Activated CD8-positive, alpha-beta T cell treated with anti-CD3 and anti-CD28 coated beads for 36 hours (primary cell): ENCODE measurements at regions not wholly inside any gene's neighbourhood (a gene's known extent, or its start where the extent isn't known, plus 50 kb on each side); places are given as distances from the start of the nearest gene placed in this dataset.

ENCODE experiments used
- ATAC-seq: fragments of 200-7000 bp; cut with Tn5 transposase; one replicate; pipeline ENCODE4 v1.10.0; 2021; ENCODE audit warnings: mild to moderate bottlenecking, moderate library complexity
- CTCF ChIA-PET: fragments of 350-600 bp; sonication (Branson Sonifier 250); formaldehyde crosslinking; loops from one replicate; lab custom pipeline; 2021; ENCODE audit warnings: antibody characterized with exemption; lab: Charles Lee
- POLR2A ChIA-PET: fragments of 350-600 bp; sonication (Branson Sonifier 250); formaldehyde crosslinking; loops from one replicate; lab custom pipeline; 2021; ENCODE audit warnings: antibody characterized with exemption; lab: Charles Lee
- DNase-seq: peaks from one replicate; pipeline ENCODE4 v3.0.0-alpha.2; 2020
- H3K27ac Mint-ChIP-seq: one replicate; pipeline ENCODE4 v1.8.0; 2021; ENCODE audit warnings: mild to moderate bottlenecking, mixed read lengths
- H3K27me3 Mint-ChIP-seq: one replicate; pipeline ENCODE4 v1.8.0; 2021; ENCODE audit warnings: mixed read lengths
- H3K36me3 Mint-ChIP-seq: one replicate; pipeline ENCODE4 v1.8.0; 2021; ENCODE audit warnings: low read depth, mixed read lengths
- H3K4me1 Mint-ChIP-seq: one replicate; pipeline ENCODE4 v1.8.0; 2021; ENCODE audit warnings: low read depth, mixed read lengths
- H3K4me3 Mint-ChIP-seq: one replicate; pipeline ENCODE4 v1.8.0; 2021; ENCODE audit warnings: mild to moderate bottlenecking, moderate library complexity, mixed read lengths
- H3K9me3 Mint-ChIP-seq: one replicate; pipeline ENCODE4 v1.8.0; 2021; ENCODE audit warnings: mixed read lengths
- CTCF ChIP-seq: fragments of 200-600 bp; IDR thresholded peaks from one replicate; pipeline ENCODE4 v1.8.0; 2022; ENCODE audit warnings: antibody characterized with exemption, mild to moderate bottlenecking
- intact Hi-C: fragments of 100-400 bp; cut with micrococcal nuclease; formaldehyde crosslinking; loops from one replicate; pipeline ENCODE4 v1.10.0; 2022

- no peak for TF ChIP-seq CTCF
- ATAC-seq (no peak), DNase-seq (no peak)
- POLR2A ChIA-PET = no interaction called here
- H3K27me3 Mint-ChIP-seq = no peaks in the 10 kb centered on the region
- CTCF ChIA-PET = no interaction called here
- H3K4me3 Mint-ChIP-seq = no peak overlapping the region
- intact Hi-C loops = no loop called here
- H3K27ac Mint-ChIP-seq = no peak overlapping the region
- H3K9me3 Mint-ChIP-seq = peaks cover 5% of the 10 kb centered on the region
- no peaks in the 10 kb centered on the region for H3K4me1 Mint-ChIP-seq
- no peaks in the 10 kb centered on the region for H3K36me3 Mint-ChIP-seq
These were observed 183.2 kb upstream of the DACH1 start for GRCh38 chr13:72050251-72050650.

- ATAC-seq (no peak), DNase-seq (no peak)
- intact Hi-C loops = no loop called here
- CTCF ChIA-PET = no interaction called here
- H3K4me1 Mint-ChIP-seq = no peaks in the 10 kb centered on the region
- no peaks in the 10 kb centered on the region for H3K9me3 Mint-ChIP-seq
- H3K4me3 Mint-ChIP-seq = no peak overlapping the region
- H3K27ac Mint-ChIP-seq = no peak overlapping the region
- POLR2A ChIA-PET = no interaction called here
- H3K36me3 Mint-ChIP-seq = no peaks in the 10 kb centered on the region
- no peak for TF ChIP-seq CTCF
- peaks cover 1% of the 10 kb centered on the region for H3K27me3 Mint-ChIP-seq
These were observed 176.4 kb upstream of the DACH1 start for GRCh38 chr13:72043366-72043765.

- no peak for TF ChIP-seq CTCF
- ATAC-seq = no peak
- Mint-ChIP-seq H3K27ac (no peak overlapping the region), H3K4me1 (no peaks in the 10 kb centered on the region), H3K9me3 (peaks cover 2% of the 10 kb centered on the region), H3K27me3 (peaks cover 1% of the 10 kb centered on the region), H3K36me3 (no peaks in the 10 kb centered on the region), H3K4me3 (no peak overlapping the region)
- no peak for DNase-seq
- intact Hi-C loops = no loop called here
- CTCF ChIA-PET = no interaction called here
- POLR2A ChIA-PET = no interaction called here
These were observed 174.2 kb upstream of the DACH1 start for GRCh38 chr13:72041165-72041564.

GRCh38 chr13:72039126-72039525 lies 172.1 kb upstream of the DACH1 start:
- Mint-ChIP-seq H3K27me3 (peaks cover 1% of the 10 kb centered on the region), H3K27ac (no peak overlapping the region), H3K36me3 (no peaks in the 10 kb centered on the region), H3K9me3 (peaks cover 2% of the 10 kb centered on the region), H3K4me3 (no peak overlapping the region), H3K4me1 (no peaks in the 10 kb centered on the region)
- no peak for TF ChIP-seq CTCF
- CTCF ChIA-PET = no interaction called here
- intact Hi-C loops = no loop called here
- POLR2A ChIA-PET = no interaction called here
- ATAC-seq = no peak
- DNase-seq = no peak

- H3K9me3 Mint-ChIP-seq = peaks cover 5% of the 10 kb centered on the region
- no peaks in the 10 kb centered on the region for H3K4me1 Mint-ChIP-seq
- no peak for ATAC-seq
- no peaks in the 10 kb centered on the region for H3K27me3 Mint-ChIP-seq
- intact Hi-C loops = no loop called here
- no peak for DNase-seq
- POLR2A ChIA-PET = no interaction called here
- H3K36me3 Mint-ChIP-seq = no peaks in the 10 kb centered on the region
- no peak for TF ChIP-seq CTCF
- H3K27ac Mint-ChIP-seq = no peak overlapping the region
- H3K4me3 Mint-ChIP-seq = no peak overlapping the region
- CTCF ChIA-PET = no interaction called here
These were observed 163.0 kb upstream of the DACH1 start for GRCh38 chr13:72029981-72030380.
